ENCODE measurements at regions not wholly inside any gene's neighbourhood (a gene's known extent, or its start where the extent isn't known, plus 50 kb on each side); places are given as distances from the start of the nearest gene placed in this dataset.
"Not testable (repeated sequence)": the region's sequence is repeated elsewhere in the genome, so short reads cannot be mapped to it uniquely, and the experiment has no call there.

GRCh38 chr20:48329676-48330664 is 497.8 kb downstream of the PREX1 start:
- ChIA-PET POLR2A (no interaction called here), CTCF (interaction anchor here (1.2 kb wide), 1 partner anchor 9 kb away, joined by 3 read pairs; no protein-coding TSS in a partner anchor)
- peak; percentile 51 for DNase-seq (ENCODE audit: extremely low spot score)
- TF ChIP-seq HDGF (IDR thresholded peaks at IDR 0.05; ENCODE audit: borderline replicate concordance) (no peak), ZNF384 (IDR thresholded peaks at IDR 0.05) (no peak), ARNT (IDR thresholded peaks at IDR 0.05) (no peak), ELF4 (IDR thresholded peaks at IDR 0.05) (no peak), FOXK2 (IDR thresholded peaks at IDR 0.05) (no peak), SUZ12 (IDR thresholded peaks at IDR 0.05) (no peak), TARDBP (IDR thresholded peaks at IDR 0.05) (no peak), CTBP1 (IDR thresholded peaks at IDR 0.05; ENCODE audit: borderline replicate concordance) (no peak), NFRKB (IDR thresholded peaks at IDR 0.05) (no peak), L3MBTL2 (conservative IDR thresholded peaks at IDR 0.05) (no peak), SP1 (IDR thresholded peaks at IDR 0.05) (no peak), FOXA1 (IDR thresholded peaks at IDR 0.05) (no peak), BHLHE40 (IDR thresholded peaks at IDR 0.05; ENCODE audit: borderline replicate concordance) (no peak), LEF1 (IDR thresholded peaks at IDR 0.05; ENCODE audit: borderline replicate concordance) (no peak), FOXM1 (IDR thresholded peaks at IDR 0.05; ENCODE audit: borderline replicate concordance) (no peak)
- TF ChIP-seq, protein P1, sequence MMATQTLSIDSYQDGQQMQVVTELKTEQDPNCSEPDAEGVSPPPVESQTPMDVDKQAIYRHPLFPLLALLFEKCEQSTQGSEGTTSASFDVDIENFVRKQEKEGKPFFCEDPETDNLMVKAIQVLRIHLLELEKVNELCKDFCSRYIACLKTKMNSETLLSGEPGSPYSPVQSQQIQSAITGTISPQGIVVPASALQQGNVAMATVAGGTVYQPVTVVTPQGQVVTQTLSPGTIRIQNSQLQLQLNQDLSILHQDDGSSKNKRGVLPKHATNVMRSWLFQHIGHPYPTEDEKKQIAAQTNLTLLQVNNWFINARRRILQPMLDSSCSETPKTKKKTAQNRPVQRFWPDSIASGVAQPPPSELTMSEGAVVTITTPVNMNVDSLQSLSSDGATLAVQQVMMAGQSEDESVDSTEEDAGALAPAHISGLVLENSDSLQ (IDR thresholded peaks at IDR 0.05): no peak

DNA sequence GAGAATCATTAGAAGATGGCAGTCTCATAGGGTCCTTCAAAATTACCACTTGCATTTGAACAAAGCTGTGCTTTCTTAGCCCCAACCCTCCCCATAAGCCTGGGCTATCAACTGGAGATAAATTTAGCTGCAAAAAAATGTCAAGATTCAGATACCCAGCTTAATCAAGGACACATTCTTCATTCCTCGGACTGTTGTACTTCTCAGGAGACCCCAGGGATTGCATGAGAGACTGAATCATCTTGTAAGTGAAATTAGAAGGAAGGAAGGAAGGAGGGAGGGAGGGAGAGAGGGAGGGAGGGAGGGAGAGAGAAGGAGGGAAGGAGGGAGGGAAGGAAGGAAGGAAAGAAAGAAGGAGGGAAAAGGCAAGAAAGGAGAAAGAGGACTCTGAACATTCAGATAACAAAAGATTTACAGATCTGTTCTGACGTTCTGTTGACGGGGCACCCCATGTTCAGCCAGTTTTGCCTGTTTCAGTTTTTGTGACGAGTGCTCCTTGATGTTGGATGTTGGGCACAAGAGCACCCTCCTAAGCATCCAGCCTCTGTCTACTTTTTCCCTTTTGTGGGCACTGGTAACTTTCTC is 498.7 kb downstream of the PREX1 start:
- TF ChIP-seq SP1 (IDR thresholded peaks at IDR 0.05): no peak
- no peak for TF ChIP-seq ZNF384 (IDR thresholded peaks at IDR 0.05)
- no peak for TF ChIP-seq HDGF (IDR thresholded peaks at IDR 0.05; ENCODE audit: borderline replicate concordance)
- TF ChIP-seq ELF4 (IDR thresholded peaks at IDR 0.05): no peak
- TF ChIP-seq, protein P1 (IDR thresholded peaks at IDR 0.05): no peak
- TF ChIP-seq TARDBP (IDR thresholded peaks at IDR 0.05): no peak
- TF ChIP-seq SUZ12 (IDR thresholded peaks at IDR 0.05): no peak
- TF ChIP-seq FOXK2 (IDR thresholded peaks at IDR 0.05): no peak
- TF ChIP-seq ARNT (IDR thresholded peaks at IDR 0.05): no peak
- no peak for TF ChIP-seq LEF1 (IDR thresholded peaks at IDR 0.05; ENCODE audit: borderline replicate concordance)
- TF ChIP-seq FOXA1 (IDR thresholded peaks at IDR 0.05): no peak
- TF ChIP-seq NFRKB (IDR thresholded peaks at IDR 0.05): no peak
- TF ChIP-seq FOXM1 (IDR thresholded peaks at IDR 0.05; ENCODE audit: borderline replicate concordance): no peak
- no peak for TF ChIP-seq L3MBTL2 (conservative IDR thresholded peaks at IDR 0.05)
- no peak for TF ChIP-seq CTBP1 (IDR thresholded peaks at IDR 0.05; ENCODE audit: borderline replicate concordance)
- no peak for TF ChIP-seq BHLHE40 (IDR thresholded peaks at IDR 0.05; ENCODE audit: borderline replicate concordance)
- ChIA-PET POLR2A (no interaction called here), CTCF (no interaction called here)
- DNase-seq (ENCODE audit: extremely low spot score): no peak

DNA sequence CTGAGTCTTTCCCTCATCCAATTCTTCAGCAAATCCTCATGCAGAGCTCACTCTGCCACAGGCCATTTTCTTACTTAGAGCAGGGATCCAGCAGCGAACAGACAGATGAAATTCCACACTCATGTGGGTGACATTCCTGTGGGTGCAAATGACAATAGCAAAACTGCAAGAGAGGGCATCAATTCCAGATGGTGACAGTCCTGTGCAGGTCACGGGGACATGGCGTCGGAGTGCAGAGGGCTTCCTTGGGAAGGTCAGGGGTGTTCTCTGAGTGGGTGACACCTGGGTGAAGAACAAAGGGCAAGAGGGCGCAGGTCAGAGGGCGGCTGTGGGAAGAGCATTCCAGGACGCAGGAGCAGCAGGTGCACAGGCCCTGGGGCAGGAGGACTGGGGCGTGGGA is 500.0 kb downstream of the PREX1 start:
- POLR2A ChIA-PET, CTCF ChIA-PET: not testable (repeated sequence)

GRCh38 chr20:48326868-48327267 is 500.9 kb downstream of the PREX1 start:
- DNase-seq (ENCODE audit: extremely low spot score): no peak
- CTCF ChIA-PET: no interaction called here
- POLR2A ChIA-PET: no interaction called here
- no peak for TF ChIP-seq FOXK2 (IDR thresholded peaks at IDR 0.05)
- no peak for TF ChIP-seq FOXM1 (IDR thresholded peaks at IDR 0.05; ENCODE audit: borderline replicate concordance)

More for the DNA sequence above, 500.0 kb downstream of the PREX1 start:
- not testable (repeated sequence) for DNase-seq (ENCODE audit: extremely low spot score)

GRCh38 chr20:48326434-48326691 is 501.4 kb downstream of the PREX1 start:
- no peak for TF ChIP-seq FOXA1 (IDR thresholded peaks at IDR 0.05)
- TF ChIP-seq ZNF384 (IDR thresholded peaks at IDR 0.05): no peak
- TF ChIP-seq, protein P1 (IDR thresholded peaks at IDR 0.05): no peak
- no peak for TF ChIP-seq FOXM1 (IDR thresholded peaks at IDR 0.05; ENCODE audit: borderline replicate concordance)
- TF ChIP-seq SP1 (IDR thresholded peaks at IDR 0.05): no peak
- TF ChIP-seq CTBP1 (IDR thresholded peaks at IDR 0.05; ENCODE audit: borderline replicate concordance): no peak
- TF ChIP-seq BHLHE40 (IDR thresholded peaks at IDR 0.05; ENCODE audit: borderline replicate concordance): no peak
- TF ChIP-seq HDGF (IDR thresholded peaks at IDR 0.05; ENCODE audit: borderline replicate concordance): no peak
- TF ChIP-seq TARDBP (IDR thresholded peaks at IDR 0.05): no peak
- no peak for TF ChIP-seq L3MBTL2 (conservative IDR thresholded peaks at IDR 0.05)
- TF ChIP-seq FOXK2 (IDR thresholded peaks at IDR 0.05): no peak
- TF ChIP-seq LEF1 (IDR thresholded peaks at IDR 0.05; ENCODE audit: borderline replicate concordance): no peak
- CTCF ChIA-PET: no interaction called here

DNA sequence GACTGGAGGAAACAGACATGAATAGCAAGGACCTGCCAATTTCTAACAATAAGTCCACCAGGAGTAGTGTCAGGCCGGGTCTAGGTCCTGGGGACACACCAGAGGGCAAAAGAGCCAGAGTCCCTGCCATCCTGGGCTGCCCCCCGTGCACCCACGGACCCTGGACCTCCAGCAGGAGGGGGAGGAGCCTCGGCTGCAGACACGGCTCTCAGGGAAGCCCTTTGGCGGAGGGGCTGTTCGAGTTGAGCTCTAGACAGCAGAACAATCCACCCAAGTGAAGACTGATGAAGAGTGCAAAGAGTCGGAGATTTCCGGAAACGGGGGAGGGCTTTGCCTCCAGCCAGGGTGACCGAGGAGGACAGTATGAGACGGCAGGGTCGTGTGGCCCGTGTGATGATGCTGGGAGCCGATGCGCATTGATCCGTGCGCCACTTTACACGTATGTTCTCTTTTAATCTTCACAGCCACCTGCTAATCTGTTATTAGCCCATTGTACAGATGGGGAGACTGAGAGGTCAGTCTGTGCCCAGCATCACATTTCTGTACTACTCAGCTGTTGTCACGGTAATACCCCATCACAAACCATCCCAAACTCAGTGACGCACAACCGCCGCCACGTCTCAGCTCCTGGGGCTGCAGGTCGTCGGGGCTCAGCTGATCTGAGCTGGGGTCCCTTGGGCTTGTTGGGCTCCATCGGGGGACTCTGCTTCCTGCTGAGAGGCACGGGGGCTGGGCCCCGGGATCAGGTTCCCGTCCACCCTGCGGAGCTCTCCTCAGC is 502.0 kb downstream of the PREX1 start:
- no peak for DNase-seq (ENCODE audit: extremely low spot score)
- TF ChIP-seq HDGF (IDR thresholded peaks at IDR 0.05; ENCODE audit: borderline replicate concordance): no peak
- TF ChIP-seq, protein P1 (IDR thresholded peaks at IDR 0.05): no peak
- TF ChIP-seq BHLHE40 (IDR thresholded peaks at IDR 0.05; ENCODE audit: borderline replicate concordance): no peak
- no peak for TF ChIP-seq FOXM1 (IDR thresholded peaks at IDR 0.05; ENCODE audit: borderline replicate concordance)
- TF ChIP-seq FOXA1 (IDR thresholded peaks at IDR 0.05): no peak
- no peak for TF ChIP-seq LEF1 (IDR thresholded peaks at IDR 0.05; ENCODE audit: borderline replicate concordance)
- TF ChIP-seq ZNF384 (IDR thresholded peaks at IDR 0.05): no peak
- no peak for TF ChIP-seq SP1 (IDR thresholded peaks at IDR 0.05)
- no peak for TF ChIP-seq ARNT (IDR thresholded peaks at IDR 0.05)
- no peak for TF ChIP-seq NFRKB (IDR thresholded peaks at IDR 0.05)
- TF ChIP-seq L3MBTL2 (conservative IDR thresholded peaks at IDR 0.05): no peak
- TF ChIP-seq SUZ12 (IDR thresholded peaks at IDR 0.05): no peak
- TF ChIP-seq FOXK2 (IDR thresholded peaks at IDR 0.05): no peak
- CTCF ChIA-PET: no interaction called here
- POLR2A ChIA-PET: no interaction called here

More at GRCh38 chr20:48326434-48326691, 501.4 kb downstream of the PREX1 start:
- POLR2A ChIA-PET: no interaction called here
- DNase-seq (ENCODE audit: extremely low spot score): no peak

All from HEK293T (cell line).